ENCODE measurements at regions not wholly inside any gene's neighbourhood (a gene's known extent, or its start where the extent isn't known, plus 50 kb on each side); places are given as distances from the start of the nearest gene placed in this dataset.

GRCh38 chr1:93746021-93746812, 64.6 kb upstream of the BCAR3 start:
- Histone ChIP-seq H2AFZ (ENCODE audit: low read depth, low read length) (no peak overlapping the region), H3K79me2 (ENCODE audit: insufficient read depth, low read length) (no peaks in the 10 kb centered on the region), H3K9me3 (ENCODE audit: insufficient read depth, low read depth, low read length) (peaks cover 4% of the 10 kb centered on the region), H3K36me3 (ENCODE audit: insufficient read depth, low read length) (no peaks in the 10 kb centered on the region), H3K27ac (ENCODE audit: low read depth, low read length) (no peak overlapping the region), H4K20me1 (ENCODE audit: insufficient read depth, low read length) (no peaks in the 10 kb centered on the region), H3K4me2 (ENCODE audit: low read length) (no peak overlapping the region), H3K4me3 (ENCODE audit: insufficient read depth, low read depth, low read length) (no peak overlapping the region), H3K9ac (ENCODE audit: low read length) (no peak overlapping the region), H3K4me1 (ENCODE audit: insufficient read depth, low read length) (no peaks in the 10 kb centered on the region), H3K27me3 (ENCODE audit: insufficient read depth, low read length) (no peaks in the 10 kb centered on the region)
- FAIRE-seq = no peak
- DNase-seq (ENCODE audit: low read depth) = no peak
- peaks cover 2% of the 10 kb centered on the region for H3K36me3 Mint-ChIP-seq (ENCODE audit: low read depth, unreplicated experiment)
- peaks cover 12% of the 10 kb centered on the region for H3K9me3 Mint-ChIP-seq (ENCODE audit: unreplicated experiment)
- no peak for TF ChIP-seq EZH2 (IDR thresholded peaks at IDR 0.05; ENCODE audit: insufficient read depth, low read length)
- TF ChIP-seq CTCF (IDR thresholded peaks at IDR 0.05; ENCODE audit: insufficient read depth, low read depth, low read length) = no peak
- H3K4me3 Mint-ChIP-seq (ENCODE audit: unreplicated experiment) = no peak overlapping the region
- peaks cover under 1% of the 10 kb centered on the region for H3K4me1 Mint-ChIP-seq (ENCODE audit: low read depth, unreplicated experiment)
- peaks cover 4% of the 10 kb centered on the region for H3K27me3 Mint-ChIP-seq (ENCODE audit: low read depth, unreplicated experiment)
- H3K27ac Mint-ChIP-seq (ENCODE audit: unreplicated experiment) = no peak overlapping the region

GRCh38 chr1:93744299-93744988, 62.8 kb upstream of the BCAR3 start:
- Histone ChIP-seq H3K4me1 (ENCODE audit: insufficient read depth, low read length) (peaks cover 5% of the 10 kb centered on the region), H3K4me3 (ENCODE audit: insufficient read depth, low read depth, low read length) (no peak overlapping the region), H3K9ac (ENCODE audit: low read length) (no peak overlapping the region), H4K20me1 (ENCODE audit: insufficient read depth, low read length) (no peaks in the 10 kb centered on the region), H3K27ac (ENCODE audit: low read depth, low read length) (no peak overlapping the region), H3K27me3 (ENCODE audit: insufficient read depth, low read length) (no peaks in the 10 kb centered on the region), H3K36me3 (ENCODE audit: insufficient read depth, low read length) (no peaks in the 10 kb centered on the region), H2AFZ (ENCODE audit: low read depth, low read length) (no peak overlapping the region), H3K79me2 (ENCODE audit: insufficient read depth, low read length) (no peaks in the 10 kb centered on the region), H3K4me2 (ENCODE audit: low read length) (no peak overlapping the region), H3K9me3 (ENCODE audit: insufficient read depth, low read depth, low read length) (peaks cover 4% of the 10 kb centered on the region)
- DNase-seq (ENCODE audit: low read depth) (no peak), FAIRE-seq (no peak)
- Mint-ChIP-seq H3K9me3 (ENCODE audit: unreplicated experiment) (peaks cover 12% of the 10 kb centered on the region), H3K4me3 (ENCODE audit: unreplicated experiment) (no peak overlapping the region), H3K36me3 (ENCODE audit: low read depth, unreplicated experiment) (peaks cover 2% of the 10 kb centered on the region), H3K4me1 (ENCODE audit: low read depth, unreplicated experiment) (peaks cover 4% of the 10 kb centered on the region), H3K27me3 (ENCODE audit: low read depth, unreplicated experiment) (peaks cover 4% of the 10 kb centered on the region), H3K27ac (ENCODE audit: unreplicated experiment) (no peak overlapping the region)
- TF ChIP-seq CTCF (IDR thresholded peaks at IDR 0.05; ENCODE audit: insufficient read depth, low read depth, low read length) = no peak
- TF ChIP-seq EZH2 (IDR thresholded peaks at IDR 0.05; ENCODE audit: insufficient read depth, low read length) = no peak

GRCh38 chr1:93743465-93743864, 61.8 kb upstream of the BCAR3 start:
- FAIRE-seq = no peak
- no peak overlapping the region for H3K27ac Mint-ChIP-seq (ENCODE audit: unreplicated experiment)
- peaks cover 4% of the 10 kb centered on the region for H3K27me3 Mint-ChIP-seq (ENCODE audit: low read depth, unreplicated experiment)
- peaks cover 4% of the 10 kb centered on the region for H3K9me3 ChIP-seq (ENCODE audit: insufficient read depth, low read depth, low read length)
- H3K4me3 ChIP-seq (ENCODE audit: insufficient read depth, low read depth, low read length) = no peak overlapping the region
- peaks cover 2% of the 10 kb centered on the region for H3K36me3 Mint-ChIP-seq (ENCODE audit: low read depth, unreplicated experiment)
- H3K4me1 Mint-ChIP-seq (ENCODE audit: low read depth, unreplicated experiment) = peaks cover 6% of the 10 kb centered on the region
- no peaks in the 10 kb centered on the region for H3K36me3 ChIP-seq (ENCODE audit: insufficient read depth, low read length)
- H3K9ac ChIP-seq (ENCODE audit: low read length) = no peak overlapping the region
- no peaks in the 10 kb centered on the region for H3K27me3 ChIP-seq (ENCODE audit: insufficient read depth, low read length)
- peaks cover 12% of the 10 kb centered on the region for H3K4me1 ChIP-seq (ENCODE audit: insufficient read depth, low read length)
- no peaks in the 10 kb centered on the region for H3K79me2 ChIP-seq (ENCODE audit: insufficient read depth, low read length)
- no peak overlapping the region for H3K4me2 ChIP-seq (ENCODE audit: low read length)
- no peaks in the 10 kb centered on the region for H4K20me1 ChIP-seq (ENCODE audit: insufficient read depth, low read length)
- TF ChIP-seq CTCF (IDR thresholded peaks at IDR 0.05; ENCODE audit: insufficient read depth, low read depth, low read length) (no peak), EZH2 (IDR thresholded peaks at IDR 0.05; ENCODE audit: insufficient read depth, low read length) (no peak)
- DNase-seq (ENCODE audit: low read depth) = no peak
- H3K9me3 Mint-ChIP-seq (ENCODE audit: unreplicated experiment) = peaks cover 12% of the 10 kb centered on the region
- H3K27ac ChIP-seq (ENCODE audit: low read depth, low read length) = no peak overlapping the region
- no peak overlapping the region for H2AFZ ChIP-seq (ENCODE audit: low read depth, low read length)
- no peak overlapping the region for H3K4me3 Mint-ChIP-seq (ENCODE audit: unreplicated experiment)
